CD4-positive, alpha-beta T cell treated with Interleukin-6 for 4 hours (primary cell): ENCODE measurements at regions not wholly inside any gene's neighbourhood (a gene's known extent, or its start where the extent isn't known, plus 50 kb on each side); places are given as distances from the start of the nearest gene placed in this dataset.
"Not testable (repeated sequence)": the region's sequence is repeated elsewhere in the genome, so short reads cannot be mapped to it uniquely, and the experiment has no call there.

Experiments
- DNase-seq: peaks from one replicate; pipeline ENCODE4 v3.0.0-alpha.2; 2020; ENCODE audit warnings: mixed read lengths

DNA sequence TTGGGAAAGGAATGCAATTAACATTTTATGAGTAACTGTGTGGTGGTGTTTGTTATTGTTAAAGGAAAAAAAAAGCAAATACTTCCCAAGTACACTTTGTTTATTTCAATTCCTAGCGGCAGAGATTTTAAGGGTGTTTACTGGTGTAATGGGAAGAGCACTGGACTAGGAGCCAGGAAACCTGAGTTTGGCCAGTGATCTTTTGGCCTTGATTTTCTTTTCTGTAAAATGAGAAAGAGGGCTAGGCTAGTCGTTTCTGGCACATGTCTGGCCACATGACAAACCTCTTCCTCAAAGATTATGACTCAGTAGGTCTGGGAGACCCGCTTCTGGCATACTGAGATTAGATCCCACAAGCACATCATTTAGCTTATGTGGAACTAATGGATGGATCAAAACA is 428.1 kb upstream of the NOX3 start:
- no peak for DNase-seq

DNA sequence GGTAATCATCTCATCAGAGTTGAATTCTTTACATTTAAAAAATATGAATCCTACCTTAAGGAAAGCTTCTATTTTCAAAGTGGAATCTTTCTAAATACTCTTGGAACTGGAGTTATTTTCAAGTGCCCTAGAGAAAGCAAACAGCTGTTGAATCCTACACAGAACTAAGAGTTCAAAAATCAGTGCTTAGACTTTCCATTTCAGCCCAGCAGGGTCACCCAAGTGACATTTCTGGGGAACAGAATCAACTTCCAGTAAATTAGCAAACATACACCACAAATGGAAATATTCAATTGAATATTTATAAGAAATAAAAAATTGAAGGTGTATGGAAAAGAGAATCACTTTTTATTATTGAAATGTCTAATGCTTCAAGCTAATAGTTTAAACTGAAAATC is 427.7 kb upstream of the NOX3 start:
- DNase-seq = no peak

DNA sequence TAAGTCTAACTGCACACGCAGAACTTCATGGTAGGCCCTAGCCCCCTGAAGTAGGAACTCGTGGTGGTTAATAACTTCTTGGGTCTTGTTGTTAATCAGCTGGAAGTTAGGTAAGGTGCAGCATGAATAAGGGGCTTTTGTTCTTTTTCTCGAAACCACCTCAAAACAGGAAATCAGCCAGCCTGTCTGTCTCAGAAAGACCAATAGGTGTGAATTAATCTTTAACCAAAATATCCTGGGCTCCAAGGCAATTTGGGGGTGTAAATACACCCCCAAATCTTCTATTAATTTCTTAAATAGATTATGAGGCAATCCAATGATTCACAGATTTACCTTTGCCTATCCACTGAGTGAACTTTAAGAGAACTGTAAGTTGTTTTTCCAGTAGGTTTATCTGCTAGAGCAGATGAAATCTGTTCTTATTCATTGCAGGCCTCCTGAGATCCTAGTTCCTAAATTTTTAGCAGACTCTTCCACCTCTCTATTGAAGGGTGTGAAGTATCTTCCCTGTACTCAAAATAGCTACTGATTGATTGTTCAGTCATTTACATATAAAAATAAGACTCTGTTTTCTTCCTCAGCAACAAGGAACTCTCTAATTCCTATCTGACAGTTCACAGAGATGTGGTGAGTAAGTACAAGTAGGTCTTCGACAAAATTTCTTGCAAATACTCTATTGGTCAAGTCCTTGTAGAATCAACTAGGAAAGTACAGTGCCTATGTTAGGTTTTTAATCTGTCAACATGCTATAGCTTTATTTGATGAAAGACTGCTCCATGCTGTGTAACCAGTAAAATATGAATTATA is 427.1 kb upstream of the NOX3 start:
- DNase-seq = peak; percentile 7

DNA sequence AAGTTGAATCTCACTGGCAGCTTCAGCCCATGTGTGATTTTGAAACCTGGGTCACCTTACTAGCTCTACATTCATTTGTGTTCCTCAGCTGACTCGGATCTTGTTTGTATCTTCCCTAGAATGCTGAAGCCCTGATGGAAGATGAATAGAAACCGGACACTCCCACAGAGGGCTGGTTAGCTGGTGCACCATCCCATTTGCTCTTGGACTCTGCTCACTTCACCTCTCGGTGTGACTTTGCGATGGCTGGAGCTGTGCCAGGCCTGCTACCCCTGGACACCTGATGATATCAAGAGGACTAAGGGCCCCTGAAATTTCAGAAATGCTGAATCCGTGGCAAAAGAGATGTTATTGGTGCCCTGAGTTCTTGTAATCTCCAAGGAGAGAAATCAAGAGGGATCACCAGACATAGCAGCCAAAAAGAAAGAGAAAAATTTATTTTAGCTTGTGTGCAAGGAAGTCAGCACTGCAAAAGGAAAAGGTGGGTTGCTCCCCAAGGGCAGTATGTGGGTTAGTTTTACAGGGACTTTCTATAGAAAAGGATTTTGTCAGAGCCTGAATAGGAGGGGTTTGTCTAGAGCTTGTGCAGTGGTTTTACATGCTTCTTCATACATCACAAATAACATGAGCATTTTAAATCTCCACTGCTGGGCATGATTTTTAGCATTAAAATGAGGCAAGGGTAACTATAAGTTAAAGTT is 426.3 kb upstream of the NOX3 start:
- DNase-seq = no peak

DNA sequence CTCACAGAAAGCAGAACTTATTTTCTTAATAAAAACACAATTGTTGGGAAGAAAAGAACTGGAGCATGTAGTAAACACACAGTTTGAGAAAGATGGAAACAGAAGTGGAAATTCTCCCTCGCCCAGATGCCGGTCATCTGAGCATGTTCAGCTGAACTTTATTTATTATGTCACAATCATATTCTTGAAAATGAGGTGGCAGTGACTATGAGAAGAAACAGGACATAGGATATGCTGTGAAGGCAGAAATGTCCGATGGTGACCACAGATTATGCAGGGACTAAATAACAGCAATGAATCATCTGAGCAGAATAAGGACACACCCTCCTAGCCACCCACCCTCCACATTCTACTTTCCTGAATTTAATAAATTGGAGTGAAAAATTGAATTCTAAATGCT is 425.3 kb upstream of the NOX3 start:
- DNase-seq = no peak

DNA sequence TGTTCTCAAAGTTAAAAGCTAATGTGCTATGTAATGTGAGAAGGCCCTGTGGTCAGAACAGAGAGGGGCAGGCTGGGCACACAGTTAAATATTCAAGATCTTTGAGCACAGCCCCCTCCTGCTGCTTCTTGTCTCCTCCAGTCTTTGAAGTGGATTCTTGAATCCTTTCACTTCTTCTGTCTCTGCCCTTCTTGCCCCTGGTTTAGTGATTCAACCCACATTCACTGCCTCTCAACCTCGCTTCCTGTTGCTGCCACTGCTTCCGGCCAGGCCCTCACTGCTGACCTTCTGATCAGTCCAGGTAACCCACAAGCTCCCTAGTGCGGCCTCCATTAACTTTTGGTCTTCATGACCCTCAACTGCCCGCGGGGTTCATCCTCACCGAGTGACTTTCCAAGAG is 417.3 kb upstream of the NOX3 start:
- DNase-seq = no peak

DNA sequence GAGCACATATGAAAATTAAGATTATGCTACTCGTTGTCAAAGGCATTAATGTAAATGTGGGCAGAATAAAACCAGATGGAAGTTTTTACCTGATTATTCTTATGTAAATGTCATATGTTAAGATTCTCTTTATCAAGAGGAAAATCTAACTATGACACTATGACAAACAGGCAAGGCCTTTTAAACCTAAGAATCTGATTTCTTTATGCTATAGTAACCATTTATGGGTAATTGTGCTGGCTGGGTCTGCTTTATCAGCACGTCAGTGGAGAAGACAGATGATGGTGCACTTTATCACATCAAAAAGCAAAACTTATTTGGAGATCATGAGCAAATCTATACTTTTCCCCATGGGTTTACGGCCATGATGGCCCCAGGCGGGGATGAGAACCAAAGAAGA is 412.0 kb upstream of the NOX3 start:
- no peak for DNase-seq

DNA sequence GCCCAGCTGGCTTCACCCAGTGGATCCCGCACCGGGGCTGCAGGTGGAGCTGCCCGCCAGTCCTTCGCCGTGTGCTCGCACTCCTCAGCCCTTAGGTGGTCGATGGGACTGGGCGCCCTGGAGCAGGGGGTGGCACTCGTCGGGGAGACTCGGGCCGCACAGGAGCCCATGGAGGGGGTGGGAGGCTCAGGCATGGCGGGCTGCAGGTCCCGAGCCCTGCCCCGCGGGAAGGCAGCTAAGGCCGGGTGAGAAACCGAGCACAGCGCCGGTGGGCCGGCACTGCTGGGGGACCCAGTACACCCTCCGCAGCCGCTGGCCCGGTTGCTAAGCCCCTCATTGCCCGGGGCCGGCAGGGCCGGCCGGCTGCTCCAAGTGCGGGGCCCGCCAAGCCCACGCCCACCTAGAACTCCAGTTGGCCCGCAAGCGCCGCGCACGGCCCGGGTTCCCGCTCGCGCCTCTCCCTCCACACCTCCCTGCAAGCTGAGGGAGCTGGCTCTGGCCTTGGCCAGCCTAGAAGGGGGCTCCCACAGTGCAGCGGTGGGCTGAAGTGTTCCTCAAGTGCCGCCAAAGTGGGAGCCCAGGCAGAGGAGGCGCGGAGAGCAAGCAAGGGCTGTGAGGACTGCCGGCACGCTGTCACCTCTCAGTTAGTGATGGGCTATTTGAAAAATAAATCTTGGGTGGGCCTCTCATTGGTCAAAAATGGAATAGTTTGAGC is 411.2 kb upstream of the NOX3 start:
- not testable (repeated sequence) for DNase-seq

DNA sequence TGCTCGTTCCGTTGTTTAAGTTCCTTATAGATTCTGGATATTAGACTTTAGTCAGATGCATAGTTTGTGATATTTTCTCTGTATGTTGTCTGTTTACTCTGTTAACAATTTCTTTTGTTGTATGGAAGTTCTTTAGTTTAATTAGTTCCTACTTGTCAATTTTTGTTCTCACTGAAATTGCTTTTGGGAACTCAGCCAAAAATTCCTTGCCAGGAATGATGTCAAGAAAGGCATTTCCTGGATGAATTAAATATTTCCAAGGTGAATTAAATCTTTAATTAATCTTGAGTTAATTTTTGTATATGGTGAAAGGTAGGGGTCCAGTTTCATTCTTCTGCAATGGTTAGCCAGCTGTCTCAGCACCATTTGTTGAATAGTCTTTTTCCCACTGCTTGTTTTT is 406.2 kb upstream of the NOX3 start:
- no peak for DNase-seq

DNA sequence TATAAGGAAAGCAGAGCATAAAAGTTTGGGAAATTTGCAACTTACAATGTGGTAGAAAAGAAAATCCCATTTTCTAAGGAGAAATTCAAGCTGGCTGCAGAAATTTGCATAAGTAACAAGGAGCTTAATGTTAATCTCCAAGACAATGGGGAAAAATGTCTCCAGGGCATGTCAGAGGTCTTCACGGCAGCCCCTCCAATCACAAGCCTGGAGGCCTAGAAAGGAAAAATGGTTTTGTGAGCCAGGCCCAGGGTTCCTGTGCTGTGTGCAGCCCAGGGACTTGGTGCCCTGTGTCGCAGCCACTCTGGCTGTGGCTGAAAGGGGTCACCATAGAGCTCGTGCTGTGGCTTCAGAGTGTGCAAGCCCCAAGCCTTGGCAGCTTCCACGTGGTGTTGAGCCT is 403.3 kb upstream of the NOX3 start:
- not testable (repeated sequence) for DNase-seq

DNA sequence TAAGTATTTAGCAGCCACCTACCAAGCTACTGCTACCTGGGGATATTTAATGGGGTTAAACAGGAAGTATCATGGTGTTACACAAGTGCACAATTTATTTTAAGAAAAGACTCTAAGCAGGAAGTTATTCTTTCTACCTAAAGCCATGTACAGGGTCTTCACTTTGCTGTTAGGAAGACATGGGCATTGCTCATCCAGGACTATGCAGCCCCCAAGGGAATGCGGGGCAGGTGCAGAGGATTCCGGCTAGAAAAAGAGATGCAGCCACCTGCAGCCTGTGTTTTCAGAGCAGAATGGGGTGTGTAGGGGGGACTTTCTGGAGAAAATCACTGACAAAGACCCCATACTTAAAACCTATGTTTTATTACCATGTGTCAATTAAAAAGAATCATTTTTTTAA is 399.1 kb upstream of the NOX3 start:
- DNase-seq = no peak

DNA sequence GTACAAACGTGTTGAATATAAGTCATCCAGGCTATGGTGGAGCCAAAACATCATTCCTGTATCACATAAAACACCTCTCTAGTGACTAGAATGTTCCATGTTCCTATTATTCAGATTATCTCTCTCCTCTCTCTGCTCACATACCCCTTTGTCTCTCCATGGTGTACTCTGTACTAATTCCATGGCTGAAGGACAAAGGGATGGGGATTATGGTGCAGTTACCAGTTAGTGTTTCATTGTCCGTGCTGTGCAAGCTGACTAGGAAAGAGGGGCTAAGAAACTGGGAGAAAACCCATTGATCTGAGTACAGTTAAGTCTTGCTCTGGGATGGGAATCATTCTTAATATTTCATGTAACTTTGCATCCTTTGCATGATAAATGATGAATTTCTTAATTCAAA is 397.4 kb upstream of the NOX3 start:
- no peak for DNase-seq

DNA sequence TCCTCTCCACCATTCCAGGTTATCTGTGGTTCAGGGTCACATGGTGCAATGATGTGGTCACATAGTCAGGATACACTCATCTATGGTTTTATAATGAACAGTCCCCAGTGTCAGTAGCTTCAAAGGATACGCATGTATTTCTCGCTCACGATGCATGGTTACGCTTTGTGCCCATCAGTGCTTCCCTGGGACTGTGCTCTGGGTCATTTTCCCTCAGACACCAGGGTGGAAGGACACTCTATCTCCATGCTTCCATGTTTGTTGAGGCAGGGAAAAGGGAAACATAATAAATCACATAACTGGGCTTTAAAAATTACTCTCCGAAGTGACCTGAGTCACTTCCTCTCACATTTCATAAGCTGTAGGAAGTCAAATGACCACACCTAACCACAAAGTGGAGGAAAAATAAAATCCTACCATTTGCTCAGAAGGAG is 394.8 kb upstream of the NOX3 start:
- DNase-seq = no peak

DNA sequence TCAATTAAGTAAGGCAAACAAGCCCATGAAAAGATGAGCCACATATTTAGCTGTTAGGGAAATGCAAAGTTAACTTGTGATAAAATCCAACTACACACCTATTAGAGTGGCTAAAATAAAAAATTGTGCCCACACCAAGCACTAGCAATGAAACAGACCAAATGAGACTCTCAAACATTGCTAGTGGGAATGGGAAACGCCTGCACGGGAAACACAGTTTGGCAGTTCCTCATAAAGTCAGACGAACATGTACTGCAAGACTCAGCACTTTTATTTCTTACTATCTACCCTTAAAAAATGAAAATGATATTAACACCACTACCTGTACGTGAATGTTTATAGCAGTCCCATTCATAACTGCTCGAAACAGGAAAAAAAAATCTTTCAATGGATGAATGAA is 392.1 kb upstream of the NOX3 start:
- DNase-seq = no peak

DNA sequence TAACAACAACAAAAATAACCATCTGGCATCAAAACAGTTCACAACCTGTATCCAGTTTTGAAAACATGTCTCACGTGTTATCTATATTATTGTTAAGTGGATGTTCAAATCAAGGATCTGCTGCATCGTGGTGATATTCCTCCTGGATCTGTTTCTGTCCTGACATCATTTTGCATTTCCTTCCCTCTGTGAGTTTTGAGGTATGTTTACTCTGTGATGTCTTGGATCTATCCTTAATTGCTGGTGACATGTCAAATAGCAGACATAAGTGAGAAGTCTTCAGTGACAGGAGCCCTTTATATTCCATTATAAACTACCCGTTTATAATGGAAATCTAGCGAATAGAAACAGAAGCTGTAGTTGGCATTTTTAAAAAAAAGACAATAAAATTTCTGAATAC is 381.8 kb upstream of the NOX3 start:
- DNase-seq = no peak

DNA sequence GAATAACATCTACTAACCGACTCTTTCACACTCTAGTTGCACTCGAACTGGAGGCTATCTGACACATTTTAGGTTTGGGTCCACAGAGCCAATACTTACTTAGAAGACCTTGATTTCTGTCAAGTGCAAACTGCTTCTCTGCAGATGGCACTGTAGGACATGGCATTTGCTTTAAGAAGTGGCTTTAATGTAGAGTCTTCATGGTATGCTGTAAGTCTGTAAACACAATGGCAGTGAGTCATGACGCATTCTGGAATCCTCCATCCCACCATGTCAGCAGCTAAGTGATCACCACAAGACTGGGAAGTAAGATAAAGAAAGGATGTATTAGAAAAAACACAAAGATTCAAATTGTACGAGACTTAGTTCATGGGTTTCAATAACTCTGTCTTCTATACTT is 377.0 kb upstream of the NOX3 start:
- no peak for DNase-seq

DNA sequence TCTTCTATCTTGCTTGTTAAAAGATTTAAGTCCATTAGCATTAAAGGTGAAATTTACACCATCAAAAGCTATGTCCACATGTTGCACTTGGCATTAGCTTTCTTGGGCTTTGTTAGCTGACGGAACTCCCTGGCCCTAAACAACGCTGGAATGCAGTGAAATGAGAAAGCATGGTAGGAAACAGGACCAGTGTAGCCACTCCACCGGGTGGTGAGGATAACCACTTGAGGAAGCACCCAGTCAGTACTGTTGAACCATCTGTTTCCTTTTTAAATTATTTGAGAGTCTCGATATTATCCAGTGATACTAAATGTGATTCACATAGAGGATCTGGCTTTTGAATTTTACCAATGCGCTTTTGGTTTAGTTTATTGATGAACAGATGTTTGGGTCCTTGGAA is 374.9 kb upstream of the NOX3 start:
- DNase-seq = no peak

DNA sequence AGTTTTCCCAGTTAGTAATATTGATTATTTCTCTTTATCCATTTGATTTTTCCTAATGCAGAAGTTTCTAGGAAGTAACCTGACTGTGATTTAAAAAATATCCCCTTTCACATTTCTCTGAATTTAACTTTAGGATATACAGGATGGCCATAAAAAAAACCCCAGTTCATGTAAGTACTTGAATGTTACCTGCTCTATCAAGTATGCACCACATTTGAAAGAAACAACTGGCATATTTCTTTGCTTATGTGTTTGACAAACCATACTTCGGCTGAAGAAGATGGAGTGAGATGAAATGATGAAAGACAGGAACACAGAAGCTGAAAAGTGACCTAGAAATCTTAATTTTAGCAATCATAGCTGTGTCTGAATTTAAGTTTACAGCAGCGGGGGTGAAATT is 374.0 kb upstream of the NOX3 start:
- no peak for DNase-seq

DNA sequence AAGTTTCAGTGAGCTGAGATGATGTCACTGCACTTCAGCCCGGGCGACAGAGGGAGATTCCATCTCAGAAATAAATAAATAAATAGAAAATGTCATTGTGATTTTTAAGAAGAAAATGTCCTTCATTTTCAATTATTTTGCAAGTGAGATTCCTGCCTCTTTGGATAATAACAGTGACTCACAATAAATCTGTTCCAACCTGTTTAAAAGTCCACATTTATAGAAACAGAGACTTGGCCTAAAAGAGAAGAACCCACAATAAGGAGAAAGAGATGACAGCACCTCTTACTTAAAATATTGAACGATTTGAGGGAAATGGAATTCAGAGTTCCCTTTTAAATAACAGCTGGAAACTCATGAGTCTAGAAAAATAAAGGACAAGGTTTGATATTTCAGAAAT is 373.4 kb upstream of the NOX3 start:
- DNase-seq = no peak

DNA sequence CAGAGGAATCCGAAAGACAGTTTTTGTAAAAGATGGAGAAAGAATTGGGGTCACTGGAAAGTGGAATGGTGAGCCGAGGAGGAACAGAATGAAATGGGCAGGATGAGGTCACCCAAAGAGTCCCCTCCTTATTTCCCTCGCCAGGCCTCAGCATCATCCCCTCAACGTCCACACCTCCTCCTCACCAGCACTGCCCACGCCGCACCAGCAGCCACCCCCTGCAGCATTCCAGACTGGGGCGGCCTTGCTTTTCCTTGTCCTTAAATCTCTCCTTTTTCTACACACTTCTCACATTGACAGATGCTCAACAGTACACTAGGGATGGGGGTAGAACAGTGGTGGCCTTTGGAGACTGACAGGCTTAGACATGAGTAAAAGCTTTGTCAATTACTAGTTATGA is 363.1 kb upstream of the NOX3 start:
- no peak for DNase-seq

DNA sequence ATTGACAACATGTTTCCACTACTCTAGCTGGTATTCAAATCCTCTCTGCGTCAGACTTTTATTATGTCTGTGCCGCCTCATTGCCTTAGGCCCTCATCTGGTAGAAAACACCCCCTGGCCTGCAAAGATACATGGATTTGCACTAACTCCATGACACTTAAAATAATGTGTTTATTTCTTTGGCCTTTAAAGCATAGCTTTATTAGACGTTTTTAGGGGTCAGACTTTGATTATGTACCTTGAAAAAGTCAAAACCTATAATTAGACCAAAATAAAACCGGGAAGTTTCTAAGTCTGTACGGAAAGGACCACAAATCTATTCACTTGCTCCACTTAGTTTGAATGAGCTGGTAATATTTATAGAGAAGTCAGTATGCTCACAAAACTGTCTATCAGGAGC is 357.9 kb upstream of the NOX3 start:
- no peak for DNase-seq

DNA sequence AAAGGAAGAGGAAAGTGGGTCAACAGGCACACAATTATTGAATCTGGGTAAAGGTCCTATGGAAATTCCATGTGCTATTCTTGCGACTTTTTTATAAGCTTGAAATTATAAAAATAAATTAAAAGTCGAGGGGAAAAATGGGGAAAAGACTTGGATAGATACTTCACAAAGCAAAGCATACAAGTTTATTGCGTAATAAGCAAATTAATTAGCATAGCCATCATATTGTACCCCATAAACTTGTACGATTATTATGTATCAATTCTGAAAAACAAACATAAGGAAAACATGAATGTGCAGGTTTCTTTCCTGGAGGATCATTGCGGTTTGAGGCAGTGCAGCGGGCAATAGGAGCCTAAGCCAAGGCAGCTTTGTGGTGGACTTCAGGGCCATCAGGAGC is 351.6 kb upstream of the NOX3 start:
- DNase-seq = no peak

DNA sequence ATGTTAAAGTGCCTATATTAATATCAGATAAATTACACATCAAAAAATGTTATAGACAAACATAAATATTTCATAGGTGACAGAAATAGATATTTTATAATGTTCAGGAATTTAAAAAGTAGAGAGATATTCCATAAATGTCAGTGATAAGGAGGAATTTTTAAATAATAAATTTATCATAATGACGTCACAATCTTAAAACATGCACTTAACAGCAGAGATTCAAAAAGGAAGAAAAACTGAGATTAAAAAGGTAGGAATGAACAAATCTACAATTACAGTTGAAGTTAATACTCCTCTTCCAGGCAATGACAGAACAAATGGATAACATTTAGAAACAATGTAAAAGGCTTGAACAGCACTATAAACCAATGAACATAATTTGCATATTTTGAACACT is 345.4 kb upstream of the NOX3 start:
- DNase-seq = no peak

DNA sequence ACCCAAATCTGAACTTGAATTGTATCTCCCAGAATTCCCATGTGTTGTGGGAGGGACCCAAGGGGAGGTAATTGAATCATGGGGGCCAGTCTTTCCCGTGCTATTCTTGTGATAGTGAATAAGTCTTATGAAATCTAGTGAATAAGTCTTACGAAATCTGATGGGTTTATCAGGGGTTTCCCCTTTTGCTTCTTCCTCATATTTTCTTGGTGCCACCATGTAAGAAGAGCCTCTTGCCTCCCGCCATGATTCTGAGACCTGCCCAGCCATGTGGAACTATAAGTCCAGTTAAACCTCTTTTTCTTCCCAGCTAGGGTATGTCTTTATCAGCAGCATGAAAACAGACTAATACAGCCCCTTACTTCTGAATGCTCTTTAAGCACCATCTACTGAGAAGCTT is 343.2 kb upstream of the NOX3 start:
- not testable (repeated sequence) for DNase-seq
